HUES6 (cell line): ENCODE measurements at regions not wholly inside any gene's neighbourhood (a gene's known extent, or its start where the extent isn't known, plus 50 kb on each side); places are given as distances from the start of the nearest gene placed in this dataset.

Experiments
- H3K27ac ChIP-seq: 2 replicates; pipeline ENCODE4 v1.7.0; 2013; ENCODE audit warnings: low read depth, mild to moderate bottlenecking, low read length, inconsistent platforms
- H3K27me3 ChIP-seq: 2 replicates; pipeline ENCODE4 v1.6.1; 2013; ENCODE audit warnings: low read length; ENCODE audit not compliant: control insufficient read depth, insufficient read depth
- H3K36me3 ChIP-seq: 2 replicates; pipeline ENCODE4 v1.6.1; 2013; ENCODE audit warnings: low read length; ENCODE audit not compliant: control insufficient read depth, insufficient read depth
- H3K4me1 ChIP-seq: 2 replicates; pipeline ENCODE4 v1.6.1; 2013; ENCODE audit warnings: low read length; ENCODE audit not compliant: control insufficient read depth, insufficient read depth
- H3K4me3 ChIP-seq: 2 replicates; pipeline ENCODE4 v1.5.1; 2013; ENCODE audit warnings: low read depth, low read length
- H3K9ac ChIP-seq: one replicate; pipeline ENCODE4 v1.6.1; 2013; ENCODE audit warnings: mild to moderate bottlenecking, low read length
- H3K9me3 ChIP-seq: 2 replicates; pipeline ENCODE4 v1.6.1; 2013; ENCODE audit warnings: low read depth, low read length; ENCODE audit not compliant: control insufficient read depth, insufficient read depth

DNA sequence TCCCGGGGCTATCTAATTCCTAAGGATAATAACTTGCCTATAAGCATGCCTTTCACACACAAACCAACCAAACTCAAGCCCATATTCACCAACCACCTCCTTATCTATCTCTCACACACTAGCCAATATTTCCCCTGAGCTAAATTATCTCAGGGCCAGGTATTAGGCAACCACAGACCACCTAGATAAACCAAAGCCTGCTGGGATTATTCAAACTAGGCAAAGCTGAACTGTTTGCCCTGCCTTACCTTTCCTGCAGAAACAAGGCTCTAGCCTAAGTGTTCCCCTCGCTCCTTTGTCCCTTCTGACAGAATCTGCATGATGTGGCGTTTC, 114.7 kb upstream of the EEA1 start:
- no peak overlapping the region for H3K4me3 ChIP-seq
- H3K4me1 ChIP-seq = no peaks in the 10 kb centered on the region
- no peaks in the 10 kb centered on the region for H3K36me3 ChIP-seq
- H3K9ac ChIP-seq = no peak overlapping the region
- no peak overlapping the region for H3K27ac ChIP-seq
- no peaks in the 10 kb centered on the region for H3K27me3 ChIP-seq
- peaks cover 3% of the 10 kb centered on the region; the same call in 1 of the 2 replicates for H3K9me3 ChIP-seq

DNA sequence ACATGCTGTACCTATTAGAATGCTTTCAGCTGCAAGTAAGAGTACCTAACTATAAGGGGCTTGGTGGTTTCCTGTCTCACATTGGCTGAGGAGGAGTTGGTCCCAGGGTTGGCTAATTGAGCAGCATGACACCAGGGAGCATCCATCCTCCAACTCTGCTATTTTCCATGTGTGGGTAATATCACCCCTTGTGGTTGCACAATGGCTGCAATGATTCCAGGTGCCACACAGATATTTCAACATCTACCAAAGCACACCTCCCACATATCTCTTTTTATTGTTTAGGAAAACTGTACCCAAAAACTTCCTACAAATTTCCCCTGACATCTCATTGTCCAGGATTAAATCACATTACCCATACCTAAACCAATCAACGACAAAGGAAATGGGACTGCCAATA, 118.0 kb upstream of the EEA1 start:
- Histone ChIP-seq H3K36me3 (no peaks in the 10 kb centered on the region), H3K9me3 (no peaks in the 10 kb centered on the region), H3K27me3 (no peaks in the 10 kb centered on the region), H3K4me1 (peaks cover 9% of the 10 kb centered on the region), H3K4me3 (no peak overlapping the region), H3K9ac (no peak overlapping the region), H3K27ac (no peak overlapping the region)

DNA sequence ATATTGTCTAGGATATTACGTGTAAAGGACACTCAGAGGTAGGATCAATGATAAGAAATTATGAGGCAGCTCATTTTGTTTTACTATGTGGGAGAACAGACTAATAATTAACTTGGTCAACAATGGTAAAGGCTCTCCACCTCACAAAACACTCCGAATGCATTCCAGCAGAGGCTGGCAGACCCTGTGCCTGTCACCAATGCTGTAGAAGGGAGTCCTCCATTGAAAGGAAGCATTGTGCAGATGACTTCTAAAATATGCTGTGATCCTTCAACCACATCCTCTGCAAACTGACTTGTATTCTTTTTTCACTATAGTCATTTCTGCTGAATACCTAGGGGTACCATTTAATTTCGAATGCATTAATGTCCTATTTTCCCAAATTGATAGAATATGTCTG, 119.6 kb upstream of the EEA1 start:
- H3K36me3 ChIP-seq = no peaks in the 10 kb centered on the region

DNA sequence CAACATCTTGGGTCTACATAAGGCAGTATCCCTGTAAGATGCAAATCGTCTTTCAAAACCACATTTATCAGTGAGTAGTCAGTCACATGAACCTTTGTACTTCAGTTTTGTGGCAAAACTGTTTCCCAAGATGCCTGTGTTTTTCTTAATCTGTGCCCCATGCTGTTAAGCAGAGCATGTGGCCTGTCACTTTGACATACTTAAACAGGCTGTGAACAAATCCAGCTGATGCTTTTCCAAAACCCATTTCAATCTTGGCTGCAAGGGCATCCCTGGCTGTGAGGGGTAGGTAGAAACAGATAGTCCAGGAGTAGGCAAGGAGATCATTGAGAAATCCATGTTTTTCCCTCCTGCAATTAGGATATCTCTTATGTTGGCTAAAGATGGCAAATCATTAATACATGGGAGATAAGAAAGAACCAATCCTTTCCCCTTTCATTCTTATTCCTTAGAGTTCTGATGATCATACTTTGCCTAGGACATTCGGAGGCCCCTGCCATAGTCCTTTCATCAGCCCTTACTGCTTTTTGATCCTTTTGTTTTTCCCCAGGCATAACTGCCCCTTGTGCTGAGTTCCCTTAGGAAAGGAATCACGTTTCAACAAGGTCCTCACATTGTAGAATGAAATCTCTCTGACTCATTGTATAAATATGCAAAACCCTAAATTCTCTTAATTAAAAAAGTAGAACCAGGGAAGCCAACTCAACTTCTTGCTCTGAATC, 121.1 kb upstream of the EEA1 start:
- Histone ChIP-seq H3K36me3 (no peaks in the 10 kb centered on the region), H3K4me3 (no peak overlapping the region), H3K9ac (no peak overlapping the region), H3K27ac (no peak overlapping the region), H3K27me3 (no peaks in the 10 kb centered on the region), H3K9me3 (no peaks in the 10 kb centered on the region), H3K4me1 (peaks cover 11% of the 10 kb centered on the region)

More for the DNA sequence above, 119.6 kb upstream of the EEA1 start:
- no peak overlapping the region for H3K9ac ChIP-seq
- H3K27ac ChIP-seq = no peak overlapping the region
- H3K4me1 ChIP-seq = peaks cover 9% of the 10 kb centered on the region
- H3K27me3 ChIP-seq = no peaks in the 10 kb centered on the region
- H3K4me3 ChIP-seq = no peak overlapping the region
- no peaks in the 10 kb centered on the region for H3K9me3 ChIP-seq

DNA sequence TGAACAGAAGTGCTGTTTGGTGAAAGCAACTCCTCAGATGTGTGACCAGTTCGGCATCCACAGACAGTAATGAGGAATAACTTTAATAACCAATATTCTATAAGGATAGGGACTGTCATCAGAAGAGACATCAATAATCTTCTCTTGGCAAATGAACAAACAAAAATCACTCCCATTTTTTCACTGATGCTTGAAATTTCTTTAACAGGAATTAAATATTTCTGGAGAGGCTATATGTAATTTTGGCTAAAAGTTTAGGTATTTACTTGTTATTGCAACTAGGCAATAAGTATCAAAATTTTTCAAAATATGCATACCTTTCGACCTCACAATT, 121.6 kb upstream of the EEA1 start:
- H3K4me1 ChIP-seq = peaks cover 13% of the 10 kb centered on the region
- no peak overlapping the region for H3K9ac ChIP-seq
- no peak overlapping the region for H3K4me3 ChIP-seq
- H3K27me3 ChIP-seq = no peaks in the 10 kb centered on the region
- no peaks in the 10 kb centered on the region for H3K9me3 ChIP-seq
- no peak overlapping the region for H3K27ac ChIP-seq
- H3K36me3 ChIP-seq = no peaks in the 10 kb centered on the region

DNA sequence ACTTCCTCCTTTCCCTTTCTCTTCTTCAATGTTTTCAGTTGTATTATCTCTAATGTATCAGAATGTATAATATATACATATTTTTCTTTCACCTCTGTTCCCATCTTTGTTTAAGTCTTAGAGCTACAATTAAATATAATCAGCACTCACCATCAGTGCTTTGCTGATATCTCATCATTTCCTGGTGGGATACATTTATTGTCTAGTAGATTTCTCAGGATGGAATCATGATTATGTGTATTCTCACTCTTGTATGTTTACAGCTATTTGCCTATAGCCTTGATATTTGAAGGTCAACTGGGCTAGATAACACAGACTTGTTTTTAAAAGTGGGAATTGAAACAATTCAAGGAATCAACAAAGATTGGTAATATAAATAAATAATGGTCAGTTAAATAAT, 124.9 kb upstream of the EEA1 start:
- Histone ChIP-seq H3K9me3 (no peaks in the 10 kb centered on the region), H3K36me3 (no peaks in the 10 kb centered on the region), H3K27me3 (no peaks in the 10 kb centered on the region), H3K9ac (no peak overlapping the region), H3K27ac (no peak overlapping the region), H3K4me1 (peaks cover 13% of the 10 kb centered on the region), H3K4me3 (no peak overlapping the region)

DNA sequence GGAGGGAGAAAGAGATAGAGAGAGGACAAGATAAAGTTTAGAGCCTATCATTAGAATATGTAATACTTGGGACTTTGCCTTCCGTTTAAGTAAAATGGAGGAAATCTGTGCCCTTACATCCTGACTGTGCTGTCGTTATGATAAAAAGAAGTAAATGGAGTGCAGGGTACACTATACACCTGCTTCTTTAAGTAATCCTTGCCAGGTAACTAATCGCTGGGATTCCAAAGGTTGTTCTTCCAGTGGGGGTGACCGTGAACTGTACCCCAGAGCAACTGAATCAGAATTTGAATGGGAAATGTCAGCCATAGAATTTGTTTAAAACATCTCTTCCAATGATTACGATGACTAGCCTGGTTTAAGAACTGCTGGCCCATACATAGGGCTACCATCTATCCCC, 126.1 kb upstream of the EEA1 start:
- Histone ChIP-seq H3K27ac (no peak overlapping the region), H3K27me3 (no peaks in the 10 kb centered on the region), H3K4me3 (no peak overlapping the region), H3K4me1 (peaks cover 10% of the 10 kb centered on the region), H3K36me3 (no peaks in the 10 kb centered on the region), H3K9ac (no peak overlapping the region), H3K9me3 (no peaks in the 10 kb centered on the region)

DNA sequence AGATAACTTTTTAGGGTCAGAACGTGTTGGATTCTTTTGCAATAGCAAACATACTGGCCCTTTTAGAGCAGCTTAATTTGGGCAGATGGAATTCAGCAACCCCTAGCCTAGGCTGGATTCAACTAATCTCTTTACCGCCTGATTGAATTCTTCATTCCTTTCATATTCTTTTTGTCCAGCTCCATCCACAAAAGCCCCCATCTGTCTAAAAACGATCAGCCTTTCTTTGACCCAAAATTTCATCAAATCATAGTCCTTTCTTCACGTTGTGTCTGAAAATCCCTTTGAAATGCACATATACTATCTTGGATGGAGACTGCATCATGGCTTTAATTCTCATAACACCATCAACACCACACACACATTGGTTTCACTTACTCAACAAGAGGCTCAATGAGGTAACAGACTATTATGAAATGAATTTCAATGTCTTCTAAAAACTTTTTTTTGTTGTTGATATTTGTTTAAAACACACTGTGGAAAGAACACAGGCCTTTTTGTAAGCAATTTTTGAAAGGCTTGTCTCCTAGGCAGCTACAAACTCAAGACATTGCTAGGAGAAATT, 128.0 kb upstream of the EEA1 start:
- Histone ChIP-seq H3K4me1 (peaks cover 19% of the 10 kb centered on the region), H3K36me3 (no peaks in the 10 kb centered on the region), H3K27me3 (no peaks in the 10 kb centered on the region), H3K4me3 (no peak overlapping the region), H3K9me3 (no peaks in the 10 kb centered on the region), H3K9ac (no peak overlapping the region), H3K27ac (no peak overlapping the region)

DNA sequence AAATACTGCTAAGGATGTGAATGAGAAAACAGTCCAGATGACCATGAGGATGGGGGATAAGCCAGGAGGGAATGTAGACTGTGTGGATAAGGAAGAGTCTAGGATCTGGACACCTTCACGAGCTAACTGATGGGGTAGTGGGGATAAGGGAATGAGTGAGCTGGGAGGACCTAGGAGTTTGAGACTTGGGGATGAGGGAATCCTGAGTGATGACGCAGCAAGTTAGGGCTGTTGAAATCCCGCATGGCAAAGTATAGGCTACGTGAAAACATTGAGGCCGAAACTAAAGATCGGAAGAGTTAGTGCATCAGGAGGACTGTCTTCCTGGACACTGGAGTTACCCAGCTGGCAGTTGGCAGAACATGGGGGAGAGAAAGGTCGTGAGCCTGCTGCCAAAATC, 129.2 kb upstream of the EEA1 start:
- no peaks in the 10 kb centered on the region for H3K36me3 ChIP-seq
- H3K9me3 ChIP-seq = no peaks in the 10 kb centered on the region
- H3K27ac ChIP-seq = no peak overlapping the region
- H3K4me3 ChIP-seq = no peak overlapping the region
- no peaks in the 10 kb centered on the region for H3K27me3 ChIP-seq
- H3K4me1 ChIP-seq = peaks cover 20% of the 10 kb centered on the region
- H3K9ac ChIP-seq = no peak overlapping the region

DNA sequence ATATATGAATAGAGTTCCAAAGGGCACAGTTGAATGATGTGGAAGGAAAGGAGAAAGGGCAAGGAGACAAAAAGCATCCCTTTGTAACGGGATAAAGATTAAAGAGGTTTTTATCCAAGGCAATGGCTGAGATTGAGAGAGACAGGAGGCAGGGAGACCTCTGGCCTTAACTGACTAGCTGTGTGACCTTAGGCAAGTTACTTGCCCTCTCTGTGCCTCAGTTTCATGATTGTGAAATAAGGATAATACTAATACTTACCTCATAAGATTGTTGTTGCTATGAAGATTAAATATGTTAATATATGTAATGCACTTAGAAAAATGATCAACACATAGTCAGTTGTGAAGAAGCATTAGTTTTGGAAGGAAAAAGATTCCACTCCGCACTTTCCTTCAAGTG, 130.2 kb upstream of the EEA1 start:
- no peak overlapping the region for H3K9ac ChIP-seq
- H3K4me1 ChIP-seq = peaks cover 20% of the 10 kb centered on the region
- no peak overlapping the region for H3K27ac ChIP-seq
- H3K27me3 ChIP-seq = peaks cover 5% of the 10 kb centered on the region; the same call in 1 of the 2 replicates
- H3K9me3 ChIP-seq = no peaks in the 10 kb centered on the region
- H3K4me3 ChIP-seq = no peak overlapping the region
- no peaks in the 10 kb centered on the region for H3K36me3 ChIP-seq

DNA sequence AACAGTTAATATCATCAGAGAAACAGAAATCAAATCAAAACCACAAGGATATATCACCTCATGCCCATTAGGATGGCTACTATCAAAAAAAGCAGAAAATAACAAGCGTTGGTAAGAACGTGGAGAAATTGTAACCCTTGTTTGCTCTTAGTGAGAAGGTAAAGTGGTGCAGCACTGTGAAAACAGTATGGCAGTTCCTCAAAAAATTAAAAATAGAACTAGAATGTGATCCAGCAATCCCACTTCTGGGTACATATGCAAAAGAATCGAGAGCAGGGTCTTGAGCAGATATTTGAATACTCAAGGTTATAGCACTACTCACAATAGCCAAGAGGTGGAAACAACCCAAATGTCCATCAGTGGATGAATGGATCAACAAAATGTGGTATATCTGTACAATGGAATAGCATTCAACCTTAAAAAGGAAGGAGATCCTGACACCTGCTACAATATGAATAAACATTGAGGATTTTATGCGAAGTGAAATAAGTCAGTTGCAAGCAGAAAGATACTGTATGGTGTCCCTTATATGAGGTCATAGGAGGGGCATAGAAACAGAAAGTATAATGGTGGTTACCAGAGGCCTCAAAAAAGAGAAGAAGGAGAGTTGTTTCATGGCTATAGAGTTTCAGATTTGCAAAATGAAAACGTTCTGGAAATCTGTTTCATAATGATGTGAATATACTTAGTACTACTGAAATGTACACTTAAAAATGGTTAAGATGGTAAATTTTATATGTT, 131.0 kb upstream of the EEA1 start:
- H3K4me1 ChIP-seq = peaks cover 18% of the 10 kb centered on the region
- no peak overlapping the region for H3K27ac ChIP-seq
- no peak overlapping the region for H3K4me3 ChIP-seq
- peaks cover 5% of the 10 kb centered on the region; the same call in 1 of the 2 replicates for H3K27me3 ChIP-seq
- H3K36me3 ChIP-seq = no peaks in the 10 kb centered on the region
- H3K9me3 ChIP-seq = no peaks in the 10 kb centered on the region
- H3K9ac ChIP-seq = no peak overlapping the region
